HG02973 (cell line): ENCODE measurements at regions not wholly inside any gene's neighbourhood (a gene's known extent, or its start where the extent isn't known, plus 50 kb on each side); places are given as distances from the start of the nearest gene placed in this dataset.
A peak's percentile ranks its signal among the peaks of the same experiment; 100 is the strongest.
"Not testable (repeated sequence)": the region's sequence is repeated elsewhere in the genome, so short reads cannot be mapped to it uniquely, and the experiment has no call there.

Experiments used
- ATAC-seq: cut with Tn5 transposase; IDR thresholded peaks from one replicate; pipeline ENCODE4 v1.9.1; 2021; ENCODE audit warnings: moderate library complexity; ENCODE audit not compliant: unreplicated experiment

GRCh38 chrX:75873993-75874392, 88.9 kb upstream of the MAGEE2 start:
- ATAC-seq, result no peak

- ATAC-seq, result no peak
Observed at GRCh38 chrX:75883446-75883845, 98.4 kb upstream of the MAGEE2 start.

- no peak for ATAC-seq
Observed at GRCh38 chrX:75887833-75888232, 102.8 kb upstream of the MAGEE2 start.

- ATAC-seq, result no peak
Observed at GRCh38 chrX:75892749-75893148, 107.7 kb upstream of the MAGEE2 start.

- no peak for ATAC-seq
Observed at GRCh38 chrX:75893281-75893680, 108.2 kb upstream of the MAGEE2 start.

- ATAC-seq, result no peak
Observed at GRCh38 chrX:75911716-75912115, 126.7 kb upstream of the MAGEE2 start.

- ATAC-seq, result no peak
Observed at GRCh38 chrX:75957107-75957610, 172.1 kb upstream of the MAGEE2 start.

GRCh38 chrX:75961321-75961720, 176.3 kb upstream of the MAGEE2 start:
- not testable (repeated sequence) for ATAC-seq

- no peak for ATAC-seq
Observed at GRCh38 chrX:75963774-75964173, 178.7 kb upstream of the MAGEE2 start.

- ATAC-seq, result no peak
Observed at GRCh38 chrX:75968293-75968692, 183.2 kb upstream of the MAGEE2 start.

- ATAC-seq, result no peak
Observed at GRCh38 chrX:75986976-75987375, 185.9 kb upstream of the PBDC1 start.

GRCh38 chrX:75989806-75990590, 182.9 kb upstream of the PBDC1 start:
- ATAC-seq, result peak; percentile 53

- ATAC-seq, result no peak
Observed at GRCh38 chrX:75997692-75998091, 175.2 kb upstream of the PBDC1 start.

- ATAC-seq, result no peak
Observed at GRCh38 chrX:76014321-76014720, 158.5 kb upstream of the PBDC1 start.

GRCh38 chrX:76026292-76026691, 146.6 kb upstream of the PBDC1 start:
- ATAC-seq, result no peak

GRCh38 chrX:76026751-76027150, 146.1 kb upstream of the PBDC1 start:
- no peak for ATAC-seq

- no peak for ATAC-seq
Observed at GRCh38 chrX:76029385-76029784, 143.5 kb upstream of the PBDC1 start.

GRCh38 chrX:76064825-76065224, 108.0 kb upstream of the PBDC1 start:
- no peak for ATAC-seq

- no peak for ATAC-seq
Observed at GRCh38 chrX:76076124-76076523, 96.7 kb upstream of the PBDC1 start.

- no peak for ATAC-seq
Observed at GRCh38 chrX:76109654-76110053, 63.2 kb upstream of the PBDC1 start.
